WI38 (cell line): ENCODE measurements at regions not wholly inside any gene's neighbourhood (a gene's known extent, or its start where the extent isn't known, plus 50 kb on each side); places are given as distances from the start of the nearest gene placed in this dataset.

Source experiments
- H3K4me3 ChIP-seq: 2 replicates; pipeline ENCODE4 v1.5.1; 2011; ENCODE audit warnings: low read depth, mild to moderate bottlenecking, control low read depth, low read length
- CTCF ChIP-seq: IDR thresholded peaks from 2 replicates; pipeline ENCODE4 v1.5.1; 2012; ENCODE audit warnings: low read depth, mild to moderate bottlenecking, control low read depth, low read length

- no peak for TF ChIP-seq CTCF
- no peak overlapping the region for H3K4me3 ChIP-seq
These were observed 299.7 kb upstream of the RGS6 start for GRCh38 chr14:71632440-71632946.

GRCh38 chr14:71636076-71636475 is 296.2 kb upstream of the RGS6 start:
- H3K4me3 ChIP-seq: no peak overlapping the region

GRCh38 chr14:71636820-71637471 is 295.3 kb upstream of the RGS6 start:
- TF ChIP-seq CTCF: no peak
- no peak overlapping the region for H3K4me3 ChIP-seq

More at GRCh38 chr14:71636076-71636475, 296.2 kb upstream of the RGS6 start:
- no peak for TF ChIP-seq CTCF

- TF ChIP-seq CTCF: no peak
- no peak overlapping the region for H3K4me3 ChIP-seq
These were observed 293.6 kb upstream of the RGS6 start for GRCh38 chr14:71638523-71639196.

- H3K4me3 ChIP-seq: no peak overlapping the region
- TF ChIP-seq CTCF: no peak
These were observed 289.5 kb upstream of the RGS6 start for GRCh38 chr14:71642715-71643114.

- no peak overlapping the region for H3K4me3 ChIP-seq
- no peak for TF ChIP-seq CTCF
These were observed 286.6 kb upstream of the RGS6 start for GRCh38 chr14:71645656-71646055.

- no peak for TF ChIP-seq CTCF
- no peak overlapping the region for H3K4me3 ChIP-seq
These were observed 285.7 kb upstream of the RGS6 start for GRCh38 chr14:71646518-71646917.
